ENCODE measurements at regions not wholly inside any gene's neighbourhood (a gene's known extent, or its start where the extent isn't known, plus 50 kb on each side); places are given as distances from the start of the nearest gene placed in this dataset.
"Not testable (repeated sequence)": the region's sequence is repeated elsewhere in the genome, so short reads cannot be mapped to it uniquely, and the experiment has no call there.

DNA sequence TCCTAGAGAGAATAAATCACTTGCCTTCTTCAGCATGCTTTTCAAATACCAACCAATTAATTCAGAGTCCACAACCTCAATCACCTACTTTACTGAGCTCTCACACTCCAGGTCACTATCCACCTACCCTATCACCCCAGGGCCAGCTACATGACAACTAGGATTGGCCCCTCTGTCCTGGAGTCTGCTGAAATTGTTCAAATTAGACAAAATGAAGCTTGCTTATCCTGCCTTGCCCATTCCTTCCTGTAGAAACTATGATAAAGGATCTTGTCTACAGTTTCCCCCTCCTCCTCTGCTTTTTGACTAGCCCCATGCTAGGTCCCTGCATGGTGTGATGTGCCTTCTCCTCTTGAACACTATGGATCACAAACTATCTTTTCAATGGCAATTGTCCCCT, 94.5 kb downstream of the JRKL start:
- Mint-ChIP-seq H3K4me1 (no peaks in the 10 kb centered on the region), H3K27me3 (peaks cover 32% of the 10 kb centered on the region), H3K4me3 (no peak overlapping the region), H3K27ac (no peak overlapping the region), H3K9me3 (peaks cover 0 to 4% of the 10 kb centered on the region in 2 donors)
- DNase-seq (no peak), ATAC-seq (no peak)

DNA sequence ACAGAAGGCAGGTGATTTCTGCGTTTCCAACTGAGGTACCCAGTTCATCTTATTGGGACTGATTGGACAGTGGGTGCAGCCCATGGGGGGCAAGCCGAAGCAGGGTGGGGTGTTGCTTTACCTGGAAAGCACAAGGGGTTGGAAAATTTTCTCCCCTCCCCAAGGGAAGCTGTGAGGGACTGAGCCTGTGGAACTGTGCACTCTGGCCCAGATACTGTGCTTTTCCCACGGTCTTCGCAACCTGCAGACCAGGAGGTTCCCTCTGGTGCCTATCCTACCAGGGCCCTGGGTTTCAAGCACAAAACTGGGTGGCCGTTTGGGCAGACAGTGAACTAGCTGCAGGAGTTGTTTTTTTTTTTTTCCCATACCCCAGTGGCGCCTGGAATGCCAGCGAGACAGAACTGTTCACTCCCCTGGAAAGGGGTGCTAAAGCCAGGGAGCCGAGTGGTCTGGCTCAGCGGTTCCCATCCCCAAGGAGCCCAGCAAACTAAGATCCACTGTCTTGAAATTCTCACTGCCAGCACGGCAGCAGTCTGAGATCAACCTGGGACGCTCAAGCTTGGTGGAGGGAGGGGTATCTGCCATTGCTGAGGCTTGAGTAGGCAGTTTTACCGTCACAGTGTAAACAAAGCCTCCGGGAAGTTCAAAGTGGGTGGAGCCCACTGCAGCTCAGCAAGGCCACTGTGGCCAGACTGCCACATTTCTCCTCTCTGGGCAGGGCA, 97.2 kb downstream of the JRKL start:
- DNase-seq, result no peak
- no peak overlapping the region for H3K4me3 Mint-ChIP-seq
- H3K27me3 Mint-ChIP-seq, result peaks cover 50% of the 10 kb centered on the region

DNA sequence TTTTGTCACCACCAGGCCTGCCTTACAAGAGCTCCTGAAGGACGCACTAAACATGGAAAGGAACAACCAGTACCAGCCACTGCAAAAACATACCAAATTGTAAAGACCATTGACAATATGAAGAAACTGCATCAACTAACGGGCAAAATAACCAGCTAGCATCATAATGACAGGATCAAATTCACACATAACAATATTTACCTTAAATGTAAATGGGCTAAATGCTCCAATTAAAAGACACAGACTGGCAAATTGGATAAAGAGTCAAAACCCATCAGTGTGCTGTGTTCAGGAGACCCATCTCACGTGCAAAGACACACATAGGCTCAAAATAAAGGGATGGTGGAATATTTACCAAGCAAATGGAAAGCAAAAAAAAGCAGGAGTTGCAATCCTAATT, 99.1 kb downstream of the JRKL start:
- H3K27me3 Mint-ChIP-seq, result peaks cover 38% of the 10 kb centered on the region
- not testable (repeated sequence) for H3K9me3 Mint-ChIP-seq, H3K27ac Mint-ChIP-seq, DNase-seq, H3K4me3 Mint-ChIP-seq, ATAC-seq, H3K4me1 Mint-ChIP-seq

More for the DNA sequence above, 97.2 kb downstream of the JRKL start:
- peaks cover 0 to 4% of the 10 kb centered on the region in 2 donors for H3K9me3 Mint-ChIP-seq
- H3K27ac Mint-ChIP-seq, result no peak overlapping the region
- no peak for ATAC-seq
- H3K4me1 Mint-ChIP-seq, result no peaks in the 10 kb centered on the region

DNA sequence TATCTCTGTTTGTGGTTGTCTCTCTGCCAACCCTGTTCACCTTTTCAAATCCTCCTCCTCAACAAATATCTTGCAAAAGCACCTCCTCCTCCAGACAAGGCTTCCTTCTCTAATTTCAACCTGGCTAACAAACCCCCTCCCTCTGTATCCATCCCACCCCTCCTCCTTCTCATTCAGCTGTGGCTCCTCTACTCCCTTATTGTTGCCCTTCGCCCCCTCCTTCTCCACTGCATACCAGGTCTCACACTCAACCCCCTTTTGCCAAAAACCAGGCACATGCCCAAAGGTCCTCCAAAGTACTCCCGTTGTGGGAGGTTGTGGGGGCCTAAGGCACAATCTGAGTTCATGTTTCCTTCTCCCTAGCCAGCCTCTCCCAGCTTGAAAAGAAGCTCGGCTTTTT, 110.6 kb downstream of the JRKL start:
- Mint-ChIP-seq H3K27ac (no peak overlapping the region), H3K4me1 (no peaks in the 10 kb centered on the region), H3K4me3 (no peak overlapping the region), H3K9me3 (no peaks in the 10 kb centered on the region), H3K27me3 (peaks cover 11% of the 10 kb centered on the region)
- DNase-seq, result no peak
- no peak for ATAC-seq

DNA sequence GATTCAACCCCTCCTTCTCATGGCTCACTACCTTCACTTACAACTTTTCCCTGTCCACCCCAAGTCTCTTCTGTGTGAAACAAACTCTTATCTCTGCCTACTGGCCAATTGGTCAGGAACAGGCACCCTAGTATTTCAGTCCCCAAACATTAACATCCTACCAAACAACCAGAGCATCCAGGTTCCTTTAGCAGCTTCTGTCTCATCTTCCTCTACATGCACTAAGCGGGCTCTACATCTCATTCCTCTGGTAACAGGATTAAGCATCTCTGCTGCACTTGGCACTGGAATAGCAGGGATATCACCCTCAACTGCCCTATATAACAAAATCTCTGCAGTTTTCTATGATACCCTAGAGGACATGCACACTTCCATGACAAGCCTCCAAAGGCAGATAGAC, 116.2 kb downstream of the JRKL start:
- Mint-ChIP-seq H3K4me3 (no peak overlapping the region), H3K9me3 (no peaks in the 10 kb centered on the region), H3K27me3 (no peaks in the 10 kb centered on the region), H3K4me1 (no peaks in the 10 kb centered on the region), H3K27ac (no peak overlapping the region)
- no peak for DNase-seq
- ATAC-seq, result no peak

DNA sequence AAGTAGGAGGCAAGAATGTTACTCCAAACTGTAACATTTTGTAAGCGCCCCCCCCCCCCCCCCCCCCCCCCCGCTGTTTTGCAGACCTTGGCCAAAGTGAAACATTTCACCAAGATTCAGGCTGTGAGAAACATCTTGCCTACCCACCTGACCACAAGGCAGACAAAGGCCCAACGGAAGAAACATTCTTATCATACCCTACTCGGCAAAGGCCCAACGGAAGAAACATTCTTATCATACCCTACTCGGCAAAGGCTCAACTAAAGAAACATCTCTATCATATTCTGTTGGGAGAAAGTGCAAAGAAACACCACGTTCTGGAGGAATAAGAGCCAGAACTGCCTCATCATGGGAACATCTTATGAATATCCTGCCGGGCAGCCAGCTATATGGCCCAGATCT, 117.1 kb downstream of the JRKL start:
- ATAC-seq (no peak), DNase-seq (no peak)
- no peak overlapping the region for H3K27ac Mint-ChIP-seq
- no peaks in the 10 kb centered on the region for H3K9me3 Mint-ChIP-seq
- no peak overlapping the region for H3K4me3 Mint-ChIP-seq
- H3K27me3 Mint-ChIP-seq, result no peaks in the 10 kb centered on the region
- H3K4me1 Mint-ChIP-seq, result no peaks in the 10 kb centered on the region

DNA sequence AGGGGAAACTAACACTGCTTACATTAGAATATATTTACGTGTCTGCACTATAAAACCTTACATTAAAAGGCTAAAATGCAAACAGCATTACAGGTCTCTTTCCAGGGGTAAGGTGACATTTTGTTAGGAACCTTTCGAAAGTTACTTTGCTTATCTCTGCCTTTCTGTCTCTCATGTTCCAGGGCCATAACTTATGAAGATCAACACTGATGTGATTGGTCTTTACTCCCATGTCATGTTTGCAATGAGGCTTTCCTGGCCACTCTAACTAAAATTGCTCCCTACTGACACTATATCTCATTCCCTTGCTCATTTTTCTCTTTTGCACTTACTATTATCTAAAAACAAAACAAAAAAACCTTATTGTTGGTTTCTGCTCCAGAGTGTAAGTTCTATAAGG, 119.0 kb downstream of the JRKL start:
- ATAC-seq (no peak), DNase-seq (no peak)
- H3K9me3 Mint-ChIP-seq, result no peaks in the 10 kb centered on the region
- H3K27ac Mint-ChIP-seq, result no peak overlapping the region
- H3K4me3 Mint-ChIP-seq, result no peak overlapping the region
- H3K27me3 Mint-ChIP-seq, result no peaks in the 10 kb centered on the region
- no peaks in the 10 kb centered on the region for H3K4me1 Mint-ChIP-seq

DNA sequence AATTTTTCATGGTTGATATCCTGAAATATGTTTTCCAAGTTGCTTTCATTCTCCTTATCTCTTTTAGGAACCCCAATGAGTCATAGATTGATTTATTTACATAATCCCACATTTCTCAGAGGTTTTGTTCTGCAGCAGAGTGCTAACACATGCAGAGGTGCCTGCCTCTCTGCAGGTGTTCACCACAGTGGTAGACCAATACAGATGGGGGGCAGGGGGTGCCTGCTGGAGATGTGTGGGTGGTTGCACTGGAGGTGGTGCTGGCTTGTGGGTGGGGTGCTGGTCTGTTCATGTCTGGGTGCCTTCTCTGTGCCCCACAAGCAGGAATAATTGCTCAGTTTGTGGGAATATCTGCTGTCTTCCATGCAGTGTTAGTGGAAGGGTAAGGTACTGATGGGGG, 131.1 kb downstream of the JRKL start:
- H3K4me1 Mint-ChIP-seq, result no peaks in the 10 kb centered on the region
- peaks cover 21% of the 10 kb centered on the region for H3K27me3 Mint-ChIP-seq
- peaks cover 5 to 15% of the 10 kb centered on the region in 2 donors for H3K9me3 Mint-ChIP-seq
- DNase-seq (no peak), ATAC-seq (no peak)
- no peak overlapping the region for H3K27ac Mint-ChIP-seq
- no peak overlapping the region for H3K4me3 Mint-ChIP-seq

DNA sequence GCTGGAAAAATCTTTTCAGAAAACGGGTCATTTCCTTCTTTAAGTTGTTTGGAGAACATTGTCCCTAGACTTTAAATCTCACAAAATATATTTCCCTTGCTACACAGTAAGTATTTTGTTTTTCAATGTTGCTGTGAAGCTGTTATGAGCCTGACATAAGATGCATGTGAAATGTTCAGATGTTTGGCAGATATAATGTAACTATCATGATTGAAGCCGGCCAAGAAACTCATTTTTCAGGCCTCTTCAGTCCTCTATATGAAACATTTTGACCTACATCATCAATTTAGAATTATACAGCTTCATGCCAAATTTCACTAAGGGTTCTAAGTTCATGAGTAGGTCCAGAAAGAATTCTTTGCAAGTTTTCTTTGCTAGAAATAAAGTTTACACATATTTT, 133.8 kb downstream of the JRKL start:
- DNase-seq (no peak), ATAC-seq (no peak)
- Mint-ChIP-seq H3K4me3 (no peak overlapping the region), H3K4me1 (no peaks in the 10 kb centered on the region), H3K27ac (no peak overlapping the region), H3K27me3 (peaks cover 21% of the 10 kb centered on the region), H3K9me3 (peaks cover 6 to 25% of the 10 kb centered on the region in 2 donors)

DNA sequence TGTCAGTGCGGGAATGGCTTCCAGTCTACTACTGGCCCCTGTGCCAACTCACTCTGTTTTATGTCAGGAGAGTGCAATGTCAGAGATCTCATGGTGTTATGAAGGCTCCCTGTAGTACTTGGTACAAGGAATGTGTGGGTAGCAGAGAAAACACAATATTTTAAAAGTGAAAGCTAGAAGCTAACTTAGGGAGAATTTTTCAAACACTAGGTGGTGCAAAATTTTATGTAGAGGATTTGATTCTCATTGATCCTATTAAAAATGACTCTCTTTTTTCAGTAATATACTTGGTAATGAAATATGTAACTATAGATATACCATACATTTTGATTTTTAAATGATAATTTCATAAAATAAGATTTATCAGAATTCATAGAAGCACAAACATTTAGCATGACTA, 134.7 kb downstream of the JRKL start:
- Mint-ChIP-seq H3K9me3 (peaks cover 15 to 29% of the 10 kb centered on the region in 2 donors), H3K27me3 (peaks cover 18% of the 10 kb centered on the region), H3K4me1 (no peaks in the 10 kb centered on the region), H3K4me3 (no peak overlapping the region), H3K27ac (no peak overlapping the region)
- ATAC-seq, result no peak
- no peak for DNase-seq

DNA sequence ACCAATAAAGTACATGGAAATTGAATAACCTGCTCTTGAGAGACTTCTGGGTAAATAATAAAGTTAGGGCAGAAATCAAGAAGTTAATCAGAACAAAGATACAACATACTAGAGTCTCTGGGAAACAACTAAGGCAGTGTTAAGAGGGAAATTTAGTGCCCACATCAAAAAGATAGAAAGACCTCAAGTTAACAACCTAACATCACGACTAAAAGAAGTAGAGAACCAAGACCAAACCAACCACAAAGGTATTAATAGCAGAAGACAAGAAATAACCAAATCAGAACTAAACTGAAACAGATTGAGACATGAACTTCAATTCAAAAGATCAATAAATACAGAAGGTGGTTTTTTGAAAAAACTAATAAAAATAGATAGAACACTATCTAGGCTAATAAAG, 140.7 kb downstream of the JRKL start:
- peaks cover 27% of the 10 kb centered on the region in 2 donors for H3K9me3 Mint-ChIP-seq
- no peaks in the 10 kb centered on the region for H3K27me3 Mint-ChIP-seq

DNA sequence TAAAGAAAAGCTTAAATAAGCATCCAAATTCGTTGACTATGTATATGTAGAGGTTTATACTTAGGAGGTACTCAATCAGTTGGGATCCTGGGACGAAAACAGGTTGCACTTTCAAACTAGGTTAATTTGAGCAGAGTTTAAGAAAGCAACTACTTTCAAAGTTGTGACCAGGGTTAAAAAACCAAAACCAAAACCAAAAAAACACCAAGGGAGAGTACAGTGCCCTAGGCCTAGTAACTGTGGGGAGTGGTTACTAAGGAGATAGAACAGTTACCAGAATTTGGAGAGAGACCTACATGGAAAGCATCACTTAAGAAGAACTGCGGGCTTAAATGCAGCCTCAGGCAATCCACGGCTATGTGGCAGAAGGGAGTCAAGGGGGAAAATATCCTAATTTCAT, 148.3 kb downstream of the JRKL start:
- Mint-ChIP-seq H3K27ac (no peak overlapping the region), H3K27me3 (no peaks in the 10 kb centered on the region), H3K4me3 (no peak overlapping the region), H3K9me3 (peaks cover 0 to 5% of the 10 kb centered on the region in 2 donors), H3K4me1 (no peaks in the 10 kb centered on the region)
- ATAC-seq (no peak), DNase-seq (no peak)

More for the DNA sequence above, 140.7 kb downstream of the JRKL start:
- Mint-ChIP-seq H3K27ac (no peak overlapping the region), H3K4me3 (no peak overlapping the region), H3K4me1 (no peaks in the 10 kb centered on the region)
- ATAC-seq, result no peak
- DNase-seq, result no peak

DNA sequence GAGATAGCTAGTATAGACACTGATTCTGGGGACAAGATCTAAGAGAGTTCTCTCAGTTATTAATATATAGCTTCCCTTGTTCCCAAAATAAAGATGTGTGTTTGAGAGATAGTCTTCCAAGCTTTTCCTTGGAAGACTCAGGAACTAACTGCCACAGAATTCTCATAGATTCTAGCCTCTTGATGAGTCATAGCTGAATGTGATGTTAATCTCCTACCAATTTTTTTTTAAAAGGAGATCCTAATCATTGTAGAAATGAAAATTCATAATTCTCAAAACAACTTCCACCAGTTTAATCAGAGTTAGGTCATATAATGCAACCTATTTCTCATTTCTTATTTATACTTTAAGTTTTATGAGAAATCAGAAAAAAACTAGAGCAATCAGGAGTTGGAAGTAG, 148.8 kb downstream of the JRKL start:
- DNase-seq (no peak), ATAC-seq (no peak)
- H3K27me3 Mint-ChIP-seq, result no peaks in the 10 kb centered on the region

DNA sequence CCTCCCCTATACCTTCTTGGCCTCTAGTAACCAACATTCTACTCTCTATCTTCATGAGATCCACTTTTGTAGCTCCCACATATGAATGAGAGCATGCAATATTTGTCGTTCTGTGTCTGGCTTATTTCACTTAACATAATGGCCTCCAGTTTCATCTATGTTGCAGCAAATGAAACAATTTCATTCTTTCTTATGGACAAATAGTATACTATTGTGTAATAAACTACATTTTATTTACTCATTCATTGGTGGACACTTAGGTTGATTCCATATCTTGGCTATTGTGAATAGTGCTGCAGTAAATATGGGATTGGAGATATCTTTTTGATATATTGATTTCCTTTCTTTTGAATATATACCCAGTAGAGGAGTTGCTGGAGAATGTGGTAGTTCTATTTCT, 151.1 kb downstream of the JRKL start:
- no peak overlapping the region for H3K27ac Mint-ChIP-seq
- no peaks in the 10 kb centered on the region for H3K9me3 Mint-ChIP-seq
- peaks cover 1% of the 10 kb centered on the region for H3K27me3 Mint-ChIP-seq
- no peak overlapping the region for H3K4me3 Mint-ChIP-seq
- DNase-seq (no peak), ATAC-seq (no peak)
- no peaks in the 10 kb centered on the region for H3K4me1 Mint-ChIP-seq

More for the DNA sequence above, 148.8 kb downstream of the JRKL start:
- Mint-ChIP-seq H3K4me1 (no peaks in the 10 kb centered on the region), H3K4me3 (no peak overlapping the region), H3K9me3 (no peaks in the 10 kb centered on the region), H3K27ac (no peak overlapping the region)

DNA sequence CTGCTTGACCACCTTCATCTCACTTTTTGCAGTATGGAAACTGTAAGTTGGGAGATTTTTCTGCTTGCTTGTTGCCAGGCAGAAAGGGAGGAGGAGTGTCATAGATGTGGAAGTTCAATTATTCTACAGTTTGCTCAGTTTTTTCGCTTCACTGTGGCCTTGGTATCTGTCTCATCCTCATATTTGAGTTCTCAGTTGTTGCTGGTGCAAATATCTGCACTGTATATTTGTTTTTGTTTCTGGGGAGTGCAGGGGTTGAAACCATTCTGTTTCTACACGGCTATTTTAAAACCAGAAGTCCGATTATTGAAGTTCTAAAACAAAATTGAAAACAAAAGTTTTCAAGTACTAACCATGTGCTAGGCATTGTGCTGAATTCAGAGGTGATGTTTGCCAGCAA, 153.4 kb downstream of the JRKL start:
- no peak for ATAC-seq
- no peak overlapping the region for H3K27ac Mint-ChIP-seq
- H3K4me3 Mint-ChIP-seq, result no peak overlapping the region
- H3K27me3 Mint-ChIP-seq, result peaks cover 5% of the 10 kb centered on the region
- DNase-seq, result no peak
- H3K4me1 Mint-ChIP-seq, result no peaks in the 10 kb centered on the region
- no peaks in the 10 kb centered on the region for H3K9me3 Mint-ChIP-seq

DNA sequence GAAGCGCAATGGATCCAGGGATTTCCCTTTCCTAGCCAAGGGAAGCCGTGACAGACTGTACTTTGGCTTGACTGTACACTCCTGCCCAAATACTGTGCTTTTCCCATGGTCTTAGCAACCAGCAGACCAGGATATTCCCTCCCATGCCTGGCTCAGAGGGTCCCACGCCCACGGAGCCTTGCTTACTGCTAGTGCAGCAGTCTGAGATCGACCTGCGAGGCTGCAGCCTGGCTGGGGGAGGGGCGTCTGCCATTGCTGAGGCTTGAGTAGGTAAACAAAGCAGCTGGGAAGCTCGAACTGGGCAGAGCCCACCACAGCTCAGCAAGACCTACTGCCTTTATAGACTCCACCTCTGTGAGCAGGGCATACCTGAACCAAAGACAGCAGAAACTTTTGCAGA, 155.4 kb downstream of the JRKL start:
- not testable (repeated sequence) for H3K9me3 Mint-ChIP-seq

DNA sequence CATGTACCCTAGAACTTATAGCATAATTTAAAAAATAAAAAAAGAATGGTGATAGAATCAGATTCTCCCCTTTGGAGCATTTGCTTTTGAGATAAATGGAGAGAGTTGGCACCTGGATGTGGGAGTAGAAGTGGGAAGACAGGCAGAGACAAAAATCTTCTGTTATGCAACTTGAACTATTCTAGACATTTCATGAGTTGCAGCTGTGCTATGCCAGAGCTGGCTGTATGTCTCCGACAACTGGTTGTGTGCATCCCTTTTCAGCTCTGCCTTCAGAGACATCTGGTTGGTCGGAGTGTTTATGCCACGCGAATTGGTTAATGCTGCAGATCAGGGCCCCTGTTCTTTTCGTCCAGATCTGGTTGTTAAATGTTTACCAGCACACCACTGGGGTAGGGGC, 161.3 kb downstream of the JRKL start:
- no peak overlapping the region for H3K27ac Mint-ChIP-seq
- no peak overlapping the region for H3K4me3 Mint-ChIP-seq
- no peaks in the 10 kb centered on the region for H3K4me1 Mint-ChIP-seq
- DNase-seq, result no peak
- H3K27me3 Mint-ChIP-seq, result peaks cover 1% of the 10 kb centered on the region
- ATAC-seq, result no peak
- no peaks in the 10 kb centered on the region for H3K9me3 Mint-ChIP-seq

More for the DNA sequence above, 155.4 kb downstream of the JRKL start:
- not testable (repeated sequence) for ATAC-seq, H3K4me1 Mint-ChIP-seq, H3K4me3 Mint-ChIP-seq, H3K27ac Mint-ChIP-seq, H3K27me3 Mint-ChIP-seq, DNase-seq

Data from stimulated activated naive CD8-positive, alpha-beta T cell treated with anti-CD3 and anti-CD28 coated beads, Interleukin-15, amount 100 ng/mL, for 72 hours (primary cell).